Glomerular endothelial cell (primary cell): ENCODE measurements at regions not wholly inside any gene's neighbourhood (a gene's known extent, or its start where the extent isn't known, plus 50 kb on each side); places are given as distances from the start of the nearest gene placed in this dataset.

ENCODE experiments used
- DNase-seq: peaks from one replicate; pipeline ENCODE4 v3.0.0-alpha.2; 2011; ENCODE audit warnings: low read depth, low spot score; ENCODE audit errors: extremely low read depth

GRCh38 chr13:106143930-106144709 lies 391.3 kb downstream of the EFNB2 start:
- DNase-seq = no peak

DNA sequence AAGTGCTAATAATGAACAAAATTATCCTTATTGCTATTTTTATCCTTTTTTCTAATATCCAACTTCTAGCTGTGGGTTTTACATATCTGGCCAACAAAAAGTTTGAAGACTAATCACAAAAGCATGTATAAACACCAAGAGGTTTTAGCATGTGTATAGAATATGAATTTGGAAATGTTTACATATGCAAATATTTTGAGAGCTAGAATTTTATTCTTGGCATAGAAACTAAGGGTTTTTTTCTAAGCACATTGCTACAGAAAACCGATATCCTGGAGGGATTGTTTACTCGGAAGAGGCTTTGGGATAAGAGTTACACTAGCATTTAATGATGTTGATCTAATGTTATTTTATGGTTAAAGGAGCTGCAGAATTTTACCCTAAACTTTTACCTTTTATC lies 392.1 kb downstream of the EFNB2 start:
- DNase-seq = no peak

GRCh38 chr13:106140476-106140875 lies 395.0 kb downstream of the EFNB2 start:
- no peak for DNase-seq

- DNase-seq = no peak
Observed at GRCh38 chr13:106139942-106140341, 395.5 kb downstream of the EFNB2 start.

DNA sequence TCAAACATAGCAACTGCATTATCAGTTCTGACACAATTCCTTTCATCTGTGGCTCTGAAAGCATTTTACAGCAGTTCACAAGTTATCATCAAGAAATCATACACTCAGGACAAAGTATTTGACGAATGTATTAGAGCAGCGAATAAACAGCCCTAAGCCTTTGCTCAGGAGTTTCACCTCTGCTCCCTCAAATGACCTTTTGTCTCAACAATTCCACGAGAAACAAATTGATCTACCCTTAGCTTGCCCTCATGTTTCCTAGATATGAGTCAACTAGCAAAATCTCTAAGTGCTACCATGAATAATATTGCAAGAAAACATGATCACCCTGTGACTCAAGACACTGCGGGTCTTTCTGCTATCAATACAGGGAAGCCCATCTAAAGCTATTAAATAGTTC lies 396.1 kb downstream of the EFNB2 start:
- DNase-seq = no peak

- DNase-seq = no peak
Observed at GRCh38 chr13:106138620-106139019, 396.8 kb downstream of the EFNB2 start.

- DNase-seq = no peak
Observed at GRCh38 chr13:106133025-106133424, 402.4 kb downstream of the EFNB2 start.

GRCh38 chr13:106132216-106132615 lies 403.2 kb downstream of the EFNB2 start:
- no peak for DNase-seq

DNA sequence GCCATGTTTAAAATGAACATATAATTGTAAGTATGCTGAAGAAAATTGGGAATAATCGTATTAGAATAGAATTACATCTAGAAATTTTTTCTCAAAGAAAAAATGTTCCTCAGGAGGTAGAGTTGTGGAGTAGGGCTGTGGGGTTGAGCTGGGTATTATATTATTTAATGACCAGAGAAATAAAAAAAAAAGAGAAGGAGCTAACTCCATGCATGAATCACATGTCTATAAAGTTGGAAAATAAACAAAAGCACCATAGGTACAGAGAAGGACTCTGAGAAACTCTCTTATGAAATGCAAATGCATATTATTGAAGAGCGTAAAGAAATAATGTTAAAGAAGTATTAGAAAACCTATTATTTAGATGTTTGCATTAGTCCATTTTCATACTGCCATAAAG lies 405.5 kb downstream of the EFNB2 start:
- no peak for DNase-seq

DNA sequence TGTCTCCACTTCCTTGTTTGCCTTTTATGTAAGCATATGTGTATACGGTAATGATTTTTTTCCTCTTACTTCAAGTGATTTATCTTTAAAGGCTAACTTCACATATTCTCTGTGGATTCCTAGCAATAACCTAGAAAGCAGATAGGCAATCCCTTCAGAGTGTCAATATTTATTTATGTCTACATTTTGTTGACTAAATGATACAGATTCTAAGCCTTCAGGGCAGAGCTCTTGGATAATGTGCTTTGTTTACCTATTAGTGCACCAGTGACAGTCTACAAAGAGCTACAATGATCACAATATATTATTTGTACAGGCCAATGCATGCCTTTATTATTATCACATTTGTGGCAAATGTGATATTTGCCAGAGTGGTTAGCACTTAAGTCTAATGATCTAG lies 406.2 kb downstream of the EFNB2 start:
- no peak for DNase-seq

DNA sequence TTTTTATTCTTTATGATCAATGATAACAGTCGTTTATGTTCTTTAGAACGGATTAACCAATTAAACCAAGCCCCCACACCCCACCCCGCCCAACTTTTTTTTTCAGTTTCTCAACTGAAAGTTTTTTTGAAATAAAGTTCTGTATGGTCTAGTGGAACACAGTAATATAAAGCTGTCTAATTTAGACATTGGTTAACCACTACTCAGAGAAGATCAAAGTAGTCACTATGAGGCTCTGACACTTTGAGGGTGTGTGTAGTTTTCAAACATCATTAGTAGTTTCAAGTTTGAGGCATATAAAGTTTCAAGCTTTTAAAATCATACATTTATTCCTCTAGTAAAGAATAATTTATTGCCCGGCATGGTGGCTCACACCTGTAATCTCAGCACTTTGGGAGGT lies 413.2 kb downstream of the EFNB2 start:
- DNase-seq = no peak

DNA sequence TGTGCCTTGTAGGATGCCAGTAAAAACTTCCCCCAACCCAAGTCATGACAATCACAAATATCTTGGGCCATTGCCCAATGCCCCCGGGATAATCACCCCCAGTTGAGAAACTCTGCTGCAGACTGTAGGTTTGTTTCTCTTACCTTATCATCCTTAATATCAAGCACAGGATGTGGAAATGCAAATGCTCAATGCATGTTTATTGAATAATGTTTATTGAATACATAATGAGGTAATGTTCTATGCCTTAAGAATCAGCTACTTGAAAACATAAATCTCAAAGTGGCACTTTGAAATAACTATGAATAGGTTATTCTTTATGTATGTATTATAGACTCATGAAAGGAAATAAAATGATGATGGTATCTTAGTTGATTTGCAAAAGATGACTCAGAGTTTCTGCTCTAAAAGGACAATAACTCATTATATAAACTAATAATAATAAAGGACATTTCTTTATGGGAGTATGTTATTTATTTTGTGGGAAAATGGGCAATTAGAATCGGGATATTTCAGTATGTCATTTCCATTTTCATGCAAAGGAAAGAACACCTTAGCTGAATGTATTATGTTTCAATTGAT lies 414.2 kb downstream of the EFNB2 start:
- DNase-seq = no peak

GRCh38 chr13:106118996-106119395 lies 416.5 kb downstream of the EFNB2 start:
- no peak for DNase-seq

DNA sequence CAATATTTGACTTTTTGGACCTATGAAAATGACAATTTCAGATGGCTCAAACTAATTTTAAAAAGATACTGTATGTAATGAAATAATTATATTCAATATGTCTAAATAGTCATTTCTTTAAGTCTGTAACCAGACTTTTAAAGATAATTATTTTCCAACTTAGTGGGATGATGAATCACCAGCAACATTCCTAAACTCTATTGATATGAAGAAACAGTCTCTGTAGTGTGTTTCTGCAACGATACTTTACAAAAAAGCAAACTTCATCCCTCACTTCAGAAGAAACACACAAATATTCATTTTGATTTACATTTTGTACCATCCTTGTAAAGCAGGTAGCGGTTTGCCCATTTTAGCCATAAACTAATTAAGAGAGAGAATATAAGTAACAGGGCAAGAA lies 417.4 kb downstream of the EFNB2 start:
- no peak for DNase-seq

GRCh38 chr13:106117640-106118039 lies 417.8 kb downstream of the EFNB2 start:
- DNase-seq = no peak

DNA sequence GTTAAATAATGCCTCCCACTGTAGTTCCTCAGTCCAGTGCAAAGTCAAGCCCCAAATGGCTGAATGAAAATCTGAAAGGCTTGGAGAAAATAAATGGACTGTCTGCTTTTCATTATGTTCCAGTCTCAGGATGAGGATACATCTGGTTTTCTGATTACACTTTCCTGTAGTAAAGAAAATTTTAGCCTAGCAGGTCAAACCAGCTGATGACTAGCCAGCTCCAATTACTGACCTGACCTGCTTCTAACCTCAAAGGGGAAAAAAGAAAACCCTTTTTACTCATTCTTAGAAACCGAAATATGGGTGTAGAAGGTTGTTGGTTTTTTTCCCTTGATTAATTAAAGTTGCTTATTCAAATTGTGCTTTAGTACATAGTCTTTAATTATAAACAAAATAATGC lies 418.4 kb downstream of the EFNB2 start:
- no peak for DNase-seq

DNA sequence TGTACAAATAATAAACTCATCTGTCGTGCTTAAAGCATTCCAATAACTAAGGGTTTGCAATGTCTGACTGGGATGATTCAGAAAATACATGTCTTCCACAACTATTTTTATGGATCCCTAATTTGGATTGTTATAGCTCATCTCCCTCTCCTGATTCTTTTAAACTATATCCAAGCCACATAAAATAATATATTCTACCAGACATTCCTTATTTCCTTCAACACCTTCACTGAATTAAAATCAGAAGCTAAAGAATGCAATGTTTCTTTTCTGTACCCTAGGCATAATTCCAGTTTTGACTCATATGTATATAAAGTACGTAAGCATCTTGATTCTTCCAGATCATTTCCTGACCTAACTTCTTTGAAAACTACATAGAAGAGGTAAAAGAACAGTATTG lies 420.4 kb downstream of the EFNB2 start:
- no peak for DNase-seq

DNA sequence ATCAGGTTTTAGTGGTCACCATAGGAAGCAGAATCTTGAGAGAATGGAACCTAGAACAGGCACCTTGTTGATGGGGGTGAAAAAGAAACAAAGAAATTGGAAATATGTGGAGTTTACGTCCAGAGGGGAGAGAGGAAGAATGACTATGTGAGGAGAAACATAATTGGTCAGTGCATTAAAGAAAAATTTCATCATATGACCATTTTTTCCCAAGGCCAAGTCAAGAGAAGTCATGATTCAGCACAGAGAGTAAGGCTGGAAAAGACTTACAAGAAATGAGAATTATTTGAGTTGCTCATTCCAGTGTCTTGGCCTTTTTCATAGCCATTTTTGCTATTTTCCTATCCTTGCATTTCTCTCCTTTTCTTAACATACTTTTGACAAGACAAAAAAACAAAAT lies 421.7 kb downstream of the EFNB2 start:
- no peak for DNase-seq

DNA sequence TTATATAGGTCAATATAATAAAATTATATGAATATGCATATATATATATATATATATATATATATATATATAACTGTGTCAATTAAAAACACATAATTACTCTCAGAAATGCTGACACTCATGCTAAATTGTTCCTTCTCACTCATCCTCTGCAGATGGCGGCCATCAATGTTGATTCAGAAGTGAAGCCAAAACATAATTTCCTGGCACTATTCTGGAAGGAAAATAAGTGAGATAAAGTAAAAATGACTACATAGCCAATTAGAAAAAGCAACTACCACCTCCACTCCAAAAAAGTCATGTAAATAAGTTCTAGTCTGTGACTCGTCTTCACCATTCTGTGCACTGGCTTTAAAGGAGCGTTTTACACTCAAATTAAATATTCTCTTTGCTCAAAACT lies 423.3 kb downstream of the EFNB2 start:
- no peak for DNase-seq

GRCh38 chr13:106110241-106110855 lies 425.1 kb downstream of the EFNB2 start:
- no peak for DNase-seq

- no peak for DNase-seq
Observed at GRCh38 chr13:106109391-106109791, 426.1 kb downstream of the EFNB2 start.

DNA sequence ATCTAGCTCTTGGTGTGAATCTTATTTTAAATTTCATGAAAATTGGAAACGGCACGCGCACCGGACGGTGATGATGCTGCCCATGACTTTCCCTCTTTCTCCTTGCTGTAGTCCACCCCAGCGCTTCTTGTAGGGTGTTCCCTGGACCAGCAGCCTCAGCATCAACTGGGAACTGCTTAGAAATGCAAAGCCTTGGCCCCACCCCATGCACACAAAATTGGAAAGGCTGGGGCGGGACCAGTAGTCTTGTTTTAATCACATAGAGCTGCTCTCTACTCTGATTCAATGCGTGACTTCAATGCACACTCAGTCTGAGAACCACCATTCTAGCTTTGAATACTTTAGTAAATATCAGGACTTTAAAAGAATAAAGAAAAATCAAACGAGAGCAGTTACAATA lies 427.1 kb downstream of the EFNB2 start:
- no peak for DNase-seq
